ENCODE measurements at regions not wholly inside any gene's neighbourhood (a gene's known extent, or its start where the extent isn't known, plus 50 kb on each side); places are given as distances from the start of the nearest gene placed in this dataset.

GRCh38 chr2:226618544-226618874 is 181.1 kb downstream of the IRS1 start (continued):
- TF ChIP-seq ZNF462 (CRISPR knock-in tag; IDR thresholded peaks at IDR 0.05) (no peak), ZNF114 (CRISPR knock-in tag; IDR thresholded peaks at IDR 0.05) (no peak), NANOG (IDR thresholded peaks at IDR 0.05; ENCODE audit: borderline replicate concordance) (no peak), ETS1 (IDR thresholded peaks at IDR 0.05) (no peak), EZH2 (IDR thresholded peaks at IDR 0.05; ENCODE audit: low read depth, unreplicated experiment) (no peak), STAT1 (IDR thresholded peaks at IDR 0.05; ENCODE audit: unreplicated experiment) (no peak), JUNB (IDR thresholded peaks at IDR 0.05; ENCODE audit: unreplicated experiment) (no peak), CTCF (conservative IDR thresholded peaks at IDR 0.05; ENCODE audit: low read depth in 2 of 2) (no peak), EZH2phosphoT487 (IDR thresholded peaks at IDR 0.05; ENCODE audit: unreplicated experiment) (no peak), REST (IDR thresholded peaks at IDR 0.05; ENCODE audit: unreplicated experiment) (no peak)
